Upper lobe of right lung (tissue), 1 donor: ENCODE measurements at regions not wholly inside any gene's neighbourhood (a gene's known extent, or its start where the extent isn't known, plus 50 kb on each side); places are given as distances from the start of the nearest gene placed in this dataset.
"Not testable (repeated sequence)": the region's sequence is repeated elsewhere in the genome, so short reads cannot be mapped to it uniquely, and the experiment has no call there.

Experiments
- ATAC-seq: fragments of 200-7000 bp; cut with Tn5 transposase; one replicate; pipeline ENCODE4 v1.9.1; 2020; ENCODE audit warnings: mild to moderate bottlenecking, moderate library complexity
- DNase-seq: peaks from one replicate; pipeline ENCODE4 v3.0.0-alpha.2; 2020
- H3K27ac ChIP-seq: fragments of 200-600 bp; one replicate; pipeline ENCODE4 v1.8.0; 2022
- H3K27me3 ChIP-seq: fragments of 200-600 bp; one replicate; pipeline ENCODE4 v1.8.0; 2022; ENCODE audit warnings: mild to moderate bottlenecking
- H3K36me3 ChIP-seq: fragments of 200-600 bp; one replicate; pipeline ENCODE4 v1.8.0; 2022
- H3K4me1 ChIP-seq: fragments of 200-600 bp; one replicate; pipeline ENCODE4 v1.8.0; 2022
- H3K4me3 ChIP-seq: fragments of 200-600 bp; one replicate; pipeline ENCODE4 v1.8.0; 2022; ENCODE audit warnings: mild to moderate bottlenecking
- H3K9me3 ChIP-seq: fragments of 200-600 bp; one replicate; pipeline ENCODE4 v1.8.0; 2022
- CTCF ChIP-seq: fragments of 200-600 bp; IDR thresholded peaks from one replicate; pipeline ENCODE4 v1.8.0; 2022; ENCODE audit warnings: antibody characterized with exemption
- intact Hi-C: fragments of 100-400 bp; cut with DNase I; formaldehyde crosslinking; loops from one replicate; pipeline ENCODE4 v1.11.0; 2022
- donor health status: DM: no; HTN: yes; CAD: no; lungs with severe emphysema.

GRCh38 chr15:85256009-85256997, 124.1 kb upstream of the AKAP13 start:
- H3K27ac ChIP-seq, H3K9me3 ChIP-seq, H3K27me3 ChIP-seq, H3K4me3 ChIP-seq, intact Hi-C loops, H3K36me3 ChIP-seq, H3K4me1 ChIP-seq: not testable (repeated sequence)
- DNase-seq (peak; percentile 55), ATAC-seq (peak; percentile 8)

- H3K4me1 ChIP-seq, H3K27ac ChIP-seq, DNase-seq, H3K9me3 ChIP-seq, ATAC-seq, intact Hi-C loops, H3K4me3 ChIP-seq, H3K36me3 ChIP-seq, H3K27me3 ChIP-seq: not testable (repeated sequence)
Observed at GRCh38 chr15:85258062-85258445, 122.3 kb upstream of the AKAP13 start.

- H3K4me3 ChIP-seq, H3K36me3 ChIP-seq, H3K27me3 ChIP-seq, DNase-seq, H3K4me1 ChIP-seq, ATAC-seq, H3K27ac ChIP-seq, intact Hi-C loops, H3K9me3 ChIP-seq: not testable (repeated sequence)
Observed at GRCh38 chr15:85258559-85259209, 121.7 kb upstream of the AKAP13 start.

GRCh38 chr15:85260526-85260925, 119.9 kb upstream of the AKAP13 start:
- intact Hi-C loops, H3K9me3 ChIP-seq, H3K27me3 ChIP-seq, H3K27ac ChIP-seq, DNase-seq, H3K4me3 ChIP-seq, H3K36me3 ChIP-seq, ATAC-seq, H3K4me1 ChIP-seq: not testable (repeated sequence)

- H3K9me3 ChIP-seq, H3K27ac ChIP-seq, H3K36me3 ChIP-seq, ATAC-seq, H3K27me3 ChIP-seq, H3K4me1 ChIP-seq, H3K4me3 ChIP-seq, intact Hi-C loops, DNase-seq: not testable (repeated sequence)
Observed at GRCh38 chr15:85262461-85263055, 117.8 kb upstream of the AKAP13 start.

GRCh38 chr15:85263842-85264440, 116.5 kb upstream of the AKAP13 start:
- DNase-seq, H3K4me1 ChIP-seq, H3K27ac ChIP-seq, H3K4me3 ChIP-seq, ATAC-seq, intact Hi-C loops, H3K36me3 ChIP-seq, H3K27me3 ChIP-seq, H3K9me3 ChIP-seq: not testable (repeated sequence)

GRCh38 chr15:85264614-85265190, 115.7 kb upstream of the AKAP13 start:
- intact Hi-C loops, ATAC-seq, H3K36me3 ChIP-seq, DNase-seq, H3K27me3 ChIP-seq, H3K27ac ChIP-seq, H3K4me3 ChIP-seq, H3K9me3 ChIP-seq, H3K4me1 ChIP-seq: not testable (repeated sequence)

- H3K9me3 ChIP-seq, H3K27me3 ChIP-seq, H3K4me3 ChIP-seq, ATAC-seq, DNase-seq, H3K4me1 ChIP-seq, H3K36me3 ChIP-seq, intact Hi-C loops, H3K27ac ChIP-seq: not testable (repeated sequence)
Observed at GRCh38 chr15:85267158-85267857, 113.1 kb upstream of the AKAP13 start.

GRCh38 chr15:85274315-85275050, 105.9 kb upstream of the AKAP13 start:
- H3K9me3 ChIP-seq = no peaks in the 10 kb centered on the region
- no peaks in the 10 kb centered on the region for H3K36me3 ChIP-seq
- no peak overlapping the region for H3K4me3 ChIP-seq
- TF ChIP-seq CTCF = no peak
- no peak for ATAC-seq
- DNase-seq = no peak
- no peak overlapping the region for H3K27ac ChIP-seq
- no peaks in the 10 kb centered on the region for H3K4me1 ChIP-seq
- H3K27me3 ChIP-seq = no peaks in the 10 kb centered on the region
- intact Hi-C loops = no loop called here
